Bronchial epithelial cell (primary cell): ENCODE measurements at regions not wholly inside any gene's neighbourhood (a gene's known extent, or its start where the extent isn't known, plus 50 kb on each side); places are given as distances from the start of the nearest gene placed in this dataset.

Experiments used
- DNase-seq: peaks from one replicate; pipeline ENCODE4 v3.0.0-alpha.2; 2010; ENCODE audit warnings: low read depth
- FAIRE-seq: peaks from 2 replicates; lab custom pipeline; 2011; peaks lifted over from hg19 to GRCh38; lab: Jason Lieb, UNC
- H3K27me3 ChIP-seq: 2 replicates; pipeline ENCODE4 v1.5.1; 2011; ENCODE audit warnings: low read length; ENCODE audit not compliant: control insufficient read depth, insufficient read depth
- H3K36me3 ChIP-seq: 2 replicates; pipeline ENCODE4 v1.5.1; 2011; ENCODE audit warnings: low read length; ENCODE audit not compliant: control insufficient read depth, insufficient read depth
- H3K4me3 ChIP-seq: 2 replicates; pipeline ENCODE4 v1.5.1; 2011; ENCODE audit warnings: mild to moderate bottlenecking, low read depth, low read length, control low read depth
- CTCF ChIP-seq: IDR thresholded peaks from 2 replicates; pipeline ENCODE4 v1.5.1; 2011; ENCODE audit warnings: mild to moderate bottlenecking, moderate library complexity, low read length, control low read depth, inconsistent platforms; ENCODE audit not compliant: insufficient read depth, severe bottlenecking

GRCh38 chr18:30623401-30624065 is 419.0 kb downstream of the DSC3 start:
- DNase-seq (peak; percentile 13), FAIRE-seq (no peak)
- TF ChIP-seq CTCF: no peak
- Histone ChIP-seq H3K36me3 (no peaks in the 10 kb centered on the region), H3K4me3 (no peak overlapping the region), H3K27me3 (no peaks in the 10 kb centered on the region)

- DNase-seq (no peak), FAIRE-seq (no peak)
- H3K4me3 ChIP-seq: no peak overlapping the region
- no peak for TF ChIP-seq CTCF
- no peaks in the 10 kb centered on the region for H3K36me3 ChIP-seq
- no peaks in the 10 kb centered on the region for H3K27me3 ChIP-seq
Measured at GRCh38 chr18:30622635-30623034, 419.9 kb downstream of the DSC3 start.

GRCh38 chr18:30622104-30622503 is 420.4 kb downstream of the DSC3 start:
- Histone ChIP-seq H3K27me3 (no peaks in the 10 kb centered on the region), H3K36me3 (no peaks in the 10 kb centered on the region), H3K4me3 (no peak overlapping the region)
- DNase-seq: no peak
- no peak for TF ChIP-seq CTCF
- no peak for FAIRE-seq

GRCh38 chr18:30618567-30618966 is 424.0 kb downstream of the DSC3 start:
- Histone ChIP-seq H3K4me3 (no peak overlapping the region), H3K27me3 (no peaks in the 10 kb centered on the region), H3K36me3 (no peaks in the 10 kb centered on the region)
- FAIRE-seq: no peak
- DNase-seq: no peak
- TF ChIP-seq CTCF: no peak

GRCh38 chr18:30616414-30616813 is 426.1 kb downstream of the DSC3 start:
- no peak for TF ChIP-seq CTCF
- no peak for FAIRE-seq
- no peak overlapping the region for H3K4me3 ChIP-seq

GRCh38 chr18:30613467-30613801 is 429.1 kb downstream of the DSC3 start:
- H3K4me3 ChIP-seq: no peak overlapping the region
- DNase-seq (no peak), FAIRE-seq (no peak)
- no peak for TF ChIP-seq CTCF
- no peaks in the 10 kb centered on the region for H3K27me3 ChIP-seq
- H3K36me3 ChIP-seq: no peaks in the 10 kb centered on the region

More at GRCh38 chr18:30616414-30616813, 426.1 kb downstream of the DSC3 start:
- DNase-seq: no peak
- Histone ChIP-seq H3K27me3 (no peaks in the 10 kb centered on the region), H3K36me3 (no peaks in the 10 kb centered on the region)
